Endothelial cell of umbilical vein (primary cell): ENCODE measurements at regions not wholly inside any gene's neighbourhood (a gene's known extent, or its start where the extent isn't known, plus 50 kb on each side); places are given as distances from the start of the nearest gene placed in this dataset.

ENCODE experiments used
- BruUV-seq: library from RNA; stranded (reverse); fragments of 400-500 nt; replicated peaks from 2 replicates; lab custom pipeline; 2021; lab: Mats Ljungman, UMichigan
- CTCF ChIA-PET: fragments of 300-600, 350-600 bp; sonication (Branson Sonifier 250); formaldehyde crosslinking; loops from one replicate; lab custom pipeline; 2021; ENCODE audit warnings: antibody characterized with exemption, inconsistent platforms; lab: Charles Lee
- POLR2A ChIA-PET: fragments of 300-600, 350-600 bp; sonication (Branson Sonifier 250); formaldehyde crosslinking; loops from one replicate; lab custom pipeline; 2021; ENCODE audit warnings: antibody characterized with exemption, inconsistent platforms; lab: Charles Lee
- DNase-seq: peaks from one replicate; pipeline ENCODE4 v3.0.0-alpha.2; 2011; ENCODE audit warnings: low read depth, low spot score
- FAIRE-seq: peaks from 2 replicates; lab custom pipeline; 2011; peaks lifted over from hg19 to GRCh38; lab: Jason Lieb, UNC
- H2AFZ ChIP-seq: 2 replicates; pipeline ENCODE4 v1.6.0; 2012; ENCODE audit warnings: low read depth, low read length, control low read depth, inconsistent platforms
- H3K27ac ChIP-seq: 2 replicates; pipeline ENCODE4 v1.5.1; 2011; ENCODE audit warnings: low read depth, mild to moderate bottlenecking, control low read depth, low read length, moderate library complexity; ENCODE audit not compliant: insufficient read depth
- H3K27me3 ChIP-seq, 2 experiments: 2 replicates each; pipeline versions ENCODE4 v1.6.0 to v1.6.1; 2011; ENCODE audit warnings: low read length in 2 of 2, mixed read lengths in 1 of 2; ENCODE audit not compliant: control insufficient read depth in 2 of 2, insufficient read depth in 2 of 2
- H3K36me3 ChIP-seq, 2 experiments: 2 replicates in 1 of 2; 3 replicates in 1 of 2; pipeline ENCODE4 v1.5.1; 2011; ENCODE audit warnings: low read length in 2 of 2, mild to moderate bottlenecking in 1 of 2, moderate library complexity in 1 of 2; ENCODE audit not compliant: control insufficient read depth in 2 of 2, insufficient read depth in 2 of 2; ENCODE audit errors: extremely low read depth in 1 of 2
- H3K4me1 ChIP-seq: 3 replicates; pipeline ENCODE4 v1.5.1; 2011; ENCODE audit warnings: mild to moderate bottlenecking, low read length; ENCODE audit not compliant: control insufficient read depth, insufficient read depth; ENCODE audit errors: extremely low read depth
- H3K4me2 ChIP-seq: 2 replicates; pipeline ENCODE4 v1.6.1; 2011; ENCODE audit warnings: low read length, control low read depth, mixed read lengths; ENCODE audit not compliant: insufficient read depth
- H3K4me3 ChIP-seq, 3 experiments: fragments of 200-600 bp in 1 of 3; sonication (generic), shearing (Covaris generic) in 1 of 3; replicated peaks in 1 of 3; 2 replicates each; pipeline ENCODE4 v1.5.1; 2011 to 2016; ENCODE audit warnings: control low read depth in 3 of 3, low read length in 3 of 3, mild to moderate bottlenecking in 2 of 3, inconsistent platforms in 1 of 3, low read depth in 1 of 3, moderate library complexity in 1 of 3; ENCODE audit not compliant: insufficient read depth in 1 of 3
- H3K79me2 ChIP-seq: 2 replicates; pipeline ENCODE4 v1.6.0; 2012; ENCODE audit warnings: low read length, inconsistent platforms; ENCODE audit not compliant: control insufficient read depth, insufficient read depth
- H3K9ac ChIP-seq: replicated peaks from 2 replicates; pipeline ENCODE3; 2011; ENCODE audit warnings: low read length, control low read depth; ENCODE audit not compliant: insufficient read depth; ENCODE audit errors: extremely low read depth
- H3K9me1 ChIP-seq: replicated peaks from 3 replicates; pipeline ENCODE4 v1.6.0; 2011; ENCODE audit warnings: mild to moderate bottlenecking, low read length; ENCODE audit not compliant: control insufficient read depth, insufficient read depth; ENCODE audit errors: extremely low read depth
- H3K9me3 ChIP-seq: replicated peaks from 2 replicates; pipeline ENCODE4 v1.5.1; 2012; ENCODE audit warnings: low read length, inconsistent platforms; ENCODE audit not compliant: control insufficient read depth, insufficient read depth
- H4K20me1 ChIP-seq: replicated peaks from 2 replicates; pipeline ENCODE3; 2011; ENCODE audit warnings: mild to moderate bottlenecking, low read length; ENCODE audit not compliant: control insufficient read depth, insufficient read depth; ENCODE audit errors: extremely low read depth
- CTCF ChIP-seq, 2 donors: IDR thresholded peaks; 1 replicate in 1 of 2; 2 replicates in 1 of 2; pipeline ENCODE4 v1.5.1; 2011; ENCODE audit warnings: low read length in 2 of 2, mild to moderate bottlenecking in 2 of 2, moderate library complexity in 2 of 2, control low read depth in 1 of 2, inconsistent platforms in 1 of 2, low read depth in 1 of 2; ENCODE audit not compliant: insufficient read depth in 1 of 2; ENCODE audit errors: extremely low read depth in 1 of 2
- EZH2 ChIP-seq: IDR thresholded peaks from 2 replicates; pipeline ENCODE4 v1.6.1; 2012; ENCODE audit warnings: borderline replicate concordance, low read depth, mild to moderate bottlenecking, moderate library complexity, low read length, inconsistent platforms; ENCODE audit not compliant: severe bottlenecking
- FOS ChIP-seq: IDR thresholded peaks from 2 replicates; pipeline ENCODE4 v1.6.1; 2011; ENCODE audit warnings: mild to moderate bottlenecking, low read length, moderate library complexity, borderline replicate concordance; ENCODE audit not compliant: insufficient read depth
- GATA2 ChIP-seq: IDR thresholded peaks from 2 replicates; pipeline ENCODE4 v1.7.0; 2011; ENCODE audit warnings: low read depth, mild to moderate bottlenecking, moderate library complexity, mixed read lengths, low read length; ENCODE audit not compliant: insufficient read length, insufficient read depth
- JUN ChIP-seq: IDR thresholded peaks from 2 replicates; pipeline ENCODE4 v1.6.1; 2011; ENCODE audit warnings: borderline replicate concordance, low read depth; ENCODE audit not compliant: insufficient read length, insufficient read depth
- MAX ChIP-seq: IDR thresholded peaks from 2 replicates; pipeline ENCODE4 v1.6.1; 2011; ENCODE audit not compliant: insufficient read depth, insufficient read length
- MYC ChIP-seq: IDR thresholded peaks from one replicate; pipeline ENCODE4 v1.6.1; 2011; ENCODE audit warnings: mild to moderate bottlenecking, low read depth, low read length
- POLR2A ChIP-seq: IDR thresholded peaks from 2 replicates; pipeline ENCODE4 v1.6.1; 2012; ENCODE audit warnings: low read depth, mild to moderate bottlenecking, control low read depth, low read length
- POLR2AphosphoS5 ChIP-seq: IDR thresholded peaks from 2 replicates; pipeline ENCODE4 v1.6.1; 2012; ENCODE audit warnings: low read depth, mild to moderate bottlenecking, control low read depth, low read length, moderate library complexity; ENCODE audit not compliant: insufficient read depth
- dilution Hi-C: fragments of 300-500 bp; cut with MboI; formaldehyde crosslinking; loops from one replicate; pipeline ENCODE4 v1.15.0; 2019; ENCODE audit warnings: low sequenced_read_pairs; ENCODE audit not compliant: extremely low pct_ligation_motif_present
- intact Hi-C: fragments of 100-400 bp; cut with micrococcal nuclease; formaldehyde crosslinking; loops from one replicate; pipeline ENCODE4 v1.10.0; 2022

GRCh38 chr7:12002428-12002827, 170.4 kb upstream of the THSD7A start:
- no peak overlapping the region for H3K27ac ChIP-seq
- no peaks in the 10 kb centered on the region for H3K79me2 ChIP-seq
- POLR2A ChIA-PET = no interaction called here
- dilution Hi-C loops (no loop called here), intact Hi-C loops (no loop called here)
- no peak overlapping the region for H2AFZ ChIP-seq
- no peak overlapping the region for H3K9ac ChIP-seq
- no peaks in the 10 kb centered on the region for H3K36me3 ChIP-seq
- FAIRE-seq (no peak), DNase-seq (no peak)
- H3K4me2 ChIP-seq = no peak overlapping the region
- BruUV-seq = no TSS peak
- CTCF ChIA-PET = interaction anchor here (0.9 to 1.2 kb wide), 2 partner anchors 13 to 18 kb away, joined by 3 read pairs; no protein-coding TSS in a partner anchor
- no peaks in the 10 kb centered on the region for H4K20me1 ChIP-seq
- TF ChIP-seq CTCF (IDR thresholded peaks at IDR 0.05; ENCODE audit: extremely low read depth in 1 of 2, insufficient read depth in 1 of 2, low read depth in 1 of 2, low read length in 2 of 2) (no peak), EZH2 (no peak), POLR2A (no peak), MYC (no peak), GATA2 (no peak), MAX (no peak), POLR2AphosphoS5 (no peak), FOS (no peak), JUN (no peak)
- no peaks in the 10 kb centered on the region for H3K4me1 ChIP-seq
- H3K4me3 ChIP-seq = no peak overlapping the region
- no peaks in the 10 kb centered on the region for H3K27me3 ChIP-seq
- H3K9me3 ChIP-seq = no peaks in the 10 kb centered on the region
- no peaks in the 10 kb centered on the region for H3K9me1 ChIP-seq
